IMR-90 (cell line): ENCODE measurements at regions not wholly inside any gene's neighbourhood (a gene's known extent, or its start where the extent isn't known, plus 50 kb on each side); places are given as distances from the start of the nearest gene placed in this dataset.

Experiments used
- BHLHE40 ChIP-seq: fragments of 150-350 bp; IDR thresholded peaks from 2 replicates; pipeline ENCODE4 v1.6.1; 2016; ENCODE audit warnings: mild to moderate bottlenecking, low read depth, low read length
- CEBPB ChIP-seq: IDR thresholded peaks from 2 replicates; pipeline ENCODE4 v1.6.1; 2012; ENCODE audit warnings: low read depth, low read length, improper control_type of control experiment
- CHD1 ChIP-seq: IDR thresholded peaks from 2 replicates; pipeline ENCODE4 v1.6.1; 2012; ENCODE audit warnings: low read depth, low read length, improper control_type of control experiment
- MXI1 ChIP-seq: IDR thresholded peaks from 2 replicates; pipeline ENCODE4 v1.6.1; 2012; ENCODE audit warnings: low read depth, mild to moderate bottlenecking, low read length, moderate library complexity, borderline replicate concordance
- POLR2A ChIP-seq: IDR thresholded peaks from 2 replicates; pipeline ENCODE4 v1.6.1; 2012; ENCODE audit warnings: mild to moderate bottlenecking, low read depth, low read length
- TF ChIP-seq, protein P1 (sequence below): conservative IDR thresholded peaks from 2 replicates; pipeline ENCODE4 v1.5.1; 2012; ENCODE audit warnings: mild to moderate bottlenecking, low read depth, low read length, improper control_type of control experiment
- TF ChIP-seq, protein P2 (sequence below): fragments of 150-350 bp; IDR thresholded peaks from 2 replicates; pipeline ENCODE4 v1.6.1; 2016; ENCODE audit warnings: low read depth, mild to moderate bottlenecking, low read length, moderate library complexity, borderline replicate concordance

GRCh38 chr2:136539355-136539754, 226.0 kb upstream of the THSD7B start:
- TF ChIP-seq, protein P1, sequence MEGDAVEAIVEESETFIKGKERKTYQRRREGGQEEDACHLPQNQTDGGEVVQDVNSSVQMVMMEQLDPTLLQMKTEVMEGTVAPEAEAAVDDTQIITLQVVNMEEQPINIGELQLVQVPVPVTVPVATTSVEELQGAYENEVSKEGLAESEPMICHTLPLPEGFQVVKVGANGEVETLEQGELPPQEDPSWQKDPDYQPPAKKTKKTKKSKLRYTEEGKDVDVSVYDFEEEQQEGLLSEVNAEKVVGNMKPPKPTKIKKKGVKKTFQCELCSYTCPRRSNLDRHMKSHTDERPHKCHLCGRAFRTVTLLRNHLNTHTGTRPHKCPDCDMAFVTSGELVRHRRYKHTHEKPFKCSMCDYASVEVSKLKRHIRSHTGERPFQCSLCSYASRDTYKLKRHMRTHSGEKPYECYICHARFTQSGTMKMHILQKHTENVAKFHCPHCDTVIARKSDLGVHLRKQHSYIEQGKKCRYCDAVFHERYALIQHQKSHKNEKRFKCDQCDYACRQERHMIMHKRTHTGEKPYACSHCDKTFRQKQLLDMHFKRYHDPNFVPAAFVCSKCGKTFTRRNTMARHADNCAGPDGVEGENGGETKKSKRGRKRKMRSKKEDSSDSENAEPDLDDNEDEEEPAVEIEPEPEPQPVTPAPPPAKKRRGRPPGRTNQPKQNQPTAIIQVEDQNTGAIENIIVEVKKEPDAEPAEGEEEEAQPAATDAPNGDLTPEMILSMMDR, result no peak
- TF ChIP-seq CHD1 (no peak), BHLHE40 (no peak), CEBPB (no peak), POLR2A (no peak), MXI1 (no peak)
- TF ChIP-seq, protein P2, sequence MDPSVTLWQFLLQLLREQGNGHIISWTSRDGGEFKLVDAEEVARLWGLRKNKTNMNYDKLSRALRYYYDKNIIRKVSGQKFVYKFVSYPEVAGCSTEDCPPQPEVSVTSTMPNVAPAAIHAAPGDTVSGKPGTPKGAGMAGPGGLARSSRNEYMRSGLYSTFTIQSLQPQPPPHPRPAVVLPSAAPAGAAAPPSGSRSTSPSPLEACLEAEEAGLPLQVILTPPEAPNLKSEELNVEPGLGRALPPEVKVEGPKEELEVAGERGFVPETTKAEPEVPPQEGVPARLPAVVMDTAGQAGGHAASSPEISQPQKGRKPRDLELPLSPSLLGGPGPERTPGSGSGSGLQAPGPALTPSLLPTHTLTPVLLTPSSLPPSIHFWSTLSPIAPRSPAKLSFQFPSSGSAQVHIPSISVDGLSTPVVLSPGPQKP, result no peak
